Panc1 (cell line): ENCODE measurements at regions not wholly inside any gene's neighbourhood (a gene's known extent, or its start where the extent isn't known, plus 50 kb on each side); places are given as distances from the start of the nearest gene placed in this dataset.

Experiments
- ATAC-seq: fragments of 200-7000 bp; cut with Tn5 transposase; 2 replicates; pipeline ENCODE4 v1.9.1; 2020; ENCODE audit warnings: mild to moderate bottlenecking, moderate library complexity
- BruUV-seq: library from RNA; stranded (reverse); fragments of 400-500 nt; replicated peaks from 2 replicates; lab custom pipeline; 2021; lab: Mats Ljungman, UMichigan
- CTCF ChIA-PET: fragments of 300-600 bp; sonication (Branson Sonifier 250); formaldehyde crosslinking; loops from one replicate; lab custom pipeline; 2022; ENCODE audit warnings: antibody characterized with exemption; lab: Charles Lee
- POLR2A ChIA-PET: fragments of 300-600 bp; sonication (Branson Sonifier 250); formaldehyde crosslinking; loops from one replicate; lab custom pipeline; 2022; ENCODE audit warnings: antibody characterized with exemption; lab: Charles Lee
- DNase-seq: peaks from one replicate; pipeline ENCODE4 v3.0.0-alpha.2; 2010; ENCODE audit warnings: low read depth, low spot score
- H3K27ac ChIP-seq: 2 replicates; pipeline ENCODE4 v1.5.1; 2011; ENCODE audit warnings: mild to moderate bottlenecking, low read length, inconsistent platforms
- H3K27me3 ChIP-seq: fragments of 200-500 bp; sonication (Bioruptor generic); 2 replicates; pipeline ENCODE4 v1.6.0; 2014; ENCODE audit warnings: low read length, inconsistent platforms; ENCODE audit not compliant: control insufficient read depth, insufficient read depth
- H3K36me3 ChIP-seq: fragments of 200-500 bp; sonication (Bioruptor generic); 2 replicates; pipeline ENCODE4 v1.5.1; 2014; ENCODE audit warnings: inconsistent platforms, mild to moderate bottlenecking, low read length, moderate library complexity; ENCODE audit not compliant: control insufficient read depth, insufficient read depth
- H3K4me1 ChIP-seq: 2 replicates; pipeline ENCODE4 v1.5.1; 2011; ENCODE audit warnings: inconsistent platforms, mild to moderate bottlenecking, low read length, moderate library complexity; ENCODE audit not compliant: control insufficient read depth, insufficient read depth
- H3K4me3 ChIP-seq, 2 experiments: 2 replicates each; pipeline ENCODE4 v1.5.1; 2011 to 2012; ENCODE audit warnings: low read depth in 2 of 2, low read length in 2 of 2, mild to moderate bottlenecking in 2 of 2, inconsistent platforms in 1 of 2, moderate library complexity in 1 of 2
- H3K9me3 ChIP-seq: fragments of 200-500 bp; sonication (Bioruptor generic); 2 replicates; pipeline ENCODE4 v1.5.1; 2014; ENCODE audit warnings: low read depth, mild to moderate bottlenecking, inconsistent platforms, low read length, moderate library complexity; ENCODE audit not compliant: control insufficient read depth, insufficient read depth
- CTCF ChIP-seq: fragments of 450-650 bp; IDR thresholded peaks from 2 replicates; pipeline ENCODE4 v1.5.1; 2017; ENCODE audit warnings: mild to moderate bottlenecking
- POLR2AphosphoS5 ChIP-seq: IDR thresholded peaks from 2 replicates; pipeline ENCODE4 v1.6.1; 2012; ENCODE audit warnings: mild to moderate bottlenecking, low read depth, low read length, moderate library complexity
- SIN3A ChIP-seq: IDR thresholded peaks from 2 replicates; pipeline ENCODE4 v1.6.1; 2012; ENCODE audit warnings: low read depth, mild to moderate bottlenecking, low read length, moderate library complexity, borderline replicate concordance; ENCODE audit not compliant: insufficient read depth
- TCF7L2 ChIP-seq: IDR thresholded peaks from 2 replicates; pipeline ENCODE4 v1.6.1; 2011; ENCODE audit warnings: mild to moderate bottlenecking, low read depth, low read length, inconsistent platforms
- in situ Hi-C: cut with HindIII; loops from 2 replicates; pipeline ENCODE4 v1.10.0; 2016; ENCODE audit warnings: low sequenced_read_pairs, low pct_unique_long_range_greater_than_20kb
- intact Hi-C: fragments of 100-400 bp; cut with micrococcal nuclease; formaldehyde crosslinking; loops from one replicate; pipeline ENCODE4 v1.10.0; 2022; ENCODE audit not compliant: unreplicated experiment
- TF ChIP-seq, protein P1 (sequence below), 2 experiments: IDR thresholded peaks; 2 replicates each; pipeline ENCODE4 v1.6.1; 2011 to 2012; ENCODE audit warnings: low read depth in 2 of 2, control low read depth in 1 of 2, low read length in 1 of 2, mild to moderate bottlenecking in 1 of 2, moderate library complexity in 1 of 2; ENCODE audit not compliant: insufficient read depth in 1 of 2

GRCh38 chr5:158364367-158364766 is 505.4 kb upstream of the CLINT1 start:
- H3K9me3 ChIP-seq: no peaks in the 10 kb centered on the region
- TF ChIP-seq TCF7L2 (no peak), SIN3A (no peak), POLR2AphosphoS5 (no peak)
- TF ChIP-seq, protein P1, sequence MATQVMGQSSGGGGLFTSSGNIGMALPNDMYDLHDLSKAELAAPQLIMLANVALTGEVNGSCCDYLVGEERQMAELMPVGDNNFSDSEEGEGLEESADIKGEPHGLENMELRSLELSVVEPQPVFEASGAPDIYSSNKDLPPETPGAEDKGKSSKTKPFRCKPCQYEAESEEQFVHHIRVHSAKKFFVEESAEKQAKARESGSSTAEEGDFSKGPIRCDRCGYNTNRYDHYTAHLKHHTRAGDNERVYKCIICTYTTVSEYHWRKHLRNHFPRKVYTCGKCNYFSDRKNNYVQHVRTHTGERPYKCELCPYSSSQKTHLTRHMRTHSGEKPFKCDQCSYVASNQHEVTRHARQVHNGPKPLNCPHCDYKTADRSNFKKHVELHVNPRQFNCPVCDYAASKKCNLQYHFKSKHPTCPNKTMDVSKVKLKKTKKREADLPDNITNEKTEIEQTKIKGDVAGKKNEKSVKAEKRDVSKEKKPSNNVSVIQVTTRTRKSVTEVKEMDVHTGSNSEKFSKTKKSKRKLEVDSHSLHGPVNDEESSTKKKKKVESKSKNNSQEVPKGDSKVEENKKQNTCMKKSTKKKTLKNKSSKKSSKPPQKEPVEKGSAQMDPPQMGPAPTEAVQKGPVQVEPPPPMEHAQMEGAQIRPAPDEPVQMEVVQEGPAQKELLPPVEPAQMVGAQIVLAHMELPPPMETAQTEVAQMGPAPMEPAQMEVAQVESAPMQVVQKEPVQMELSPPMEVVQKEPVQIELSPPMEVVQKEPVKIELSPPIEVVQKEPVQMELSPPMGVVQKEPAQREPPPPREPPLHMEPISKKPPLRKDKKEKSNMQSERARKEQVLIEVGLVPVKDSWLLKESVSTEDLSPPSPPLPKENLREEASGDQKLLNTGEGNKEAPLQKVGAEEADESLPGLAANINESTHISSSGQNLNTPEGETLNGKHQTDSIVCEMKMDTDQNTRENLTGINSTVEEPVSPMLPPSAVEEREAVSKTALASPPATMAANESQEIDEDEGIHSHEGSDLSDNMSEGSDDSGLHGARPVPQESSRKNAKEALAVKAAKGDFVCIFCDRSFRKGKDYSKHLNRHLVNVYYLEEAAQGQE (IDR thresholded peaks at IDR 0.05; ENCODE audit: insufficient read depth in 1 of 2, low read depth in 2 of 2, low read length in 1 of 2): no peak
- H3K4me3 ChIP-seq: no peak overlapping the region
- ATAC-seq (no peak), DNase-seq (no peak)
- BruUV-seq: no TSS peak
- H3K27ac ChIP-seq: no peak overlapping the region
- H3K4me1 ChIP-seq: no peaks in the 10 kb centered on the region
- no peaks in the 10 kb centered on the region for H3K36me3 ChIP-seq
- in situ Hi-C loops (no loop called here), intact Hi-C loops (no loop called here)
- H3K27me3 ChIP-seq: no peaks in the 10 kb centered on the region
- CTCF ChIA-PET: no interaction called here
- POLR2A ChIA-PET: no interaction called here

- H3K9me3 ChIP-seq: no peaks in the 10 kb centered on the region
- no peaks in the 10 kb centered on the region for H3K4me1 ChIP-seq
- no peaks in the 10 kb centered on the region for H3K36me3 ChIP-seq
- no peak for DNase-seq
- ChIA-PET CTCF (no interaction called here), POLR2A (no interaction called here)
- no peaks in the 10 kb centered on the region for H3K27me3 ChIP-seq
- BruUV-seq: no TSS peak
- TF ChIP-seq POLR2AphosphoS5: no peak
- no peak for TF ChIP-seq CTCF
- no peak for TF ChIP-seq TCF7L2
- ATAC-seq: no peak
- no peak overlapping the region for H3K27ac ChIP-seq
- in situ Hi-C loops: no loop called here
- no peak overlapping the region for H3K4me3 ChIP-seq
- intact Hi-C loops: no loop called here
These were observed 496.0 kb upstream of the CLINT1 start for GRCh38 chr5:158354958-158355357.

DNA sequence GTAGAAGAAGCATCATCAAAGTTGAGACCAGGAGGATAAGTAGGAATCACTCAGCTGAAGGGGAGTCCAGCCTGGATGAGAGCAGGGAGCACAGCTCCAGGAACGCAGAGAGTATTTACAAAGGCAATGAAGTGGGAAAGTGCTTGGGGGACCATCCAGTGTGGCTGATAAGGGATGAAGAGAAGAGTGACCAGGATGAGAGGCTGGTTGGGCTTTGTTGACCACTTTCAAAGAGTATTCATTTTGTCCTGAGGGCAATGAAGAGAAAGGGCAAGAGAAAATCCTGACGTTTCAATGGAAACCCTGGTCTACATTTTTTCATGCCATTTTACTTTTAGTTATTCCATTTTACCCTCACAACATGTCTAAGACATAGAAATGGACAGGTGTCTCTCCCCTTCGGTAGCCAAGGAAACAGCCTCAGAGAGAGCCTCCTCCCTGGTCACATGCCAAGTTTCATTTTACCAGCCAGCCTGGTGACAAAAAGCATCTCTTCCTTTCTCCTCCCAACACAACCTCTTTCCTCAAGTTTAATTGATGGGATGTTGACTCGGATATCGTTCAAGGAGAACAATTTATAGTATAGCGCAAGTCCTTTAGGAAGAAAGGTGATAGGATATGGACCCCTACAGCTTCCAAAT is 492.7 kb upstream of the CLINT1 start:
- in situ Hi-C loops: no loop called here
- Histone ChIP-seq H3K4me1 (no peaks in the 10 kb centered on the region), H3K36me3 (no peaks in the 10 kb centered on the region), H3K27me3 (no peaks in the 10 kb centered on the region), H3K4me3 (no peak overlapping the region), H3K27ac (no peak overlapping the region), H3K9me3 (no peaks in the 10 kb centered on the region)
- BruUV-seq: no TSS peak
- CTCF ChIA-PET: no interaction called here
- ATAC-seq (no peak), DNase-seq (no peak)
- intact Hi-C loops: no loop called here
- TF ChIP-seq SIN3A: no peak
- no peak for TF ChIP-seq POLR2AphosphoS5
- TF ChIP-seq CTCF: no peak
- TF ChIP-seq, protein P1 (IDR thresholded peaks at IDR 0.05; ENCODE audit: insufficient read depth in 1 of 2, low read depth in 2 of 2, low read length in 1 of 2): no peak
- no peak for TF ChIP-seq TCF7L2
- POLR2A ChIA-PET: no interaction called here
